ENCODE measurements at regions not wholly inside any gene's neighbourhood (a gene's known extent, or its start where the extent isn't known, plus 50 kb on each side); places are given as distances from the start of the nearest gene placed in this dataset.

DNA sequence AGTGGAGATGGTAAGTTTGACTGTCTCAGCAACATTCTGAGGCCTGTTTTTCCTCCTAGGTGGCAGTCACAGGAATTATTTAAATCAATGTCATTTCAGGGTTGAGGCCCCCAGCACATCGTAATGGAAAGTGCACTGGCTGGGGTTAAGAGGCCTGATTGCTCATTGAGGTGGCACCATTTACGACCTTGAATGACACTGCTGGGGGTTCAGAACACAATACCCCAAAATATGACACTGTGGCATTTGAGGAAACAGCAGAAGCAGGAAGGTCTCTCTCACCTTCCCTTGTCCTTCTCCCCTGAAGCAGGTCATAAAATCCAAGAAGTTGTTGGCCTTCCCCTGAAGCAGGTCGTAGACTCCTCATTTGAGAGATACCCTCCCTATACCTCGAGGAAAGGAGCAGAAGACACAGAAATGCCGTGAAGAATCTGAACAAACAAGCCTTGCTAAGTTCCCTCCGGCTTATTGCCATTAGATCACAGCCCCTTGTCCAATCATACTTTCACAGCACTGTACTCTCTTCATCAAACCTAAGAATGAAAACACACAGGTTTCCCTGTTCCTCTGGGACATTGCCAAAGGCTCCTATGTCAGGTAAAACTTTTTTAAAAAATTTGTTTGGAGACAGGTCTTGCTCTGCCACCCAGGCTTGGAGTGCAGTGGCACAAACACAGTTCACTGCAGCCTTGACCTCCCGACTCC is 71.3 kb downstream of the S1PR1 start:
- TF ChIP-seq, protein P1, sequence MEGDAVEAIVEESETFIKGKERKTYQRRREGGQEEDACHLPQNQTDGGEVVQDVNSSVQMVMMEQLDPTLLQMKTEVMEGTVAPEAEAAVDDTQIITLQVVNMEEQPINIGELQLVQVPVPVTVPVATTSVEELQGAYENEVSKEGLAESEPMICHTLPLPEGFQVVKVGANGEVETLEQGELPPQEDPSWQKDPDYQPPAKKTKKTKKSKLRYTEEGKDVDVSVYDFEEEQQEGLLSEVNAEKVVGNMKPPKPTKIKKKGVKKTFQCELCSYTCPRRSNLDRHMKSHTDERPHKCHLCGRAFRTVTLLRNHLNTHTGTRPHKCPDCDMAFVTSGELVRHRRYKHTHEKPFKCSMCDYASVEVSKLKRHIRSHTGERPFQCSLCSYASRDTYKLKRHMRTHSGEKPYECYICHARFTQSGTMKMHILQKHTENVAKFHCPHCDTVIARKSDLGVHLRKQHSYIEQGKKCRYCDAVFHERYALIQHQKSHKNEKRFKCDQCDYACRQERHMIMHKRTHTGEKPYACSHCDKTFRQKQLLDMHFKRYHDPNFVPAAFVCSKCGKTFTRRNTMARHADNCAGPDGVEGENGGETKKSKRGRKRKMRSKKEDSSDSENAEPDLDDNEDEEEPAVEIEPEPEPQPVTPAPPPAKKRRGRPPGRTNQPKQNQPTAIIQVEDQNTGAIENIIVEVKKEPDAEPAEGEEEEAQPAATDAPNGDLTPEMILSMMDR (conservative IDR thresholded peaks at IDR 0.05; ENCODE audit: low read length): no peak
- no peak for TF ChIP-seq EZH2phosphoT487 (IDR thresholded peaks at IDR 0.05; ENCODE audit: borderline replicate concordance)

Data from Loucy (cell line).